ENCODE measurements at regions not wholly inside any gene's neighbourhood (a gene's known extent, or its start where the extent isn't known, plus 50 kb on each side); places are given as distances from the start of the nearest gene placed in this dataset.

GRCh38 chr14:62071039-62071438 is 308.8 kb downstream of the SNAPC1 start:
- Histone ChIP-seq H3K36me3 (replicated peaks in 1 of 2; ENCODE audit: control insufficient read depth in 1 of 2, insufficient read depth in 2 of 2, low read length in 2 of 2) (no peaks in the 10 kb centered on the region), H2AFZ (ENCODE audit: low read length) (no peak overlapping the region), H3K9me3 (ENCODE audit: low read length) (no peaks in the 10 kb centered on the region), H3K27me3 (ENCODE audit: control insufficient read depth in 1 of 2, insufficient read depth in 2 of 2, low read length in 2 of 2) (peaks cover 0 to 3% of the 10 kb centered on the region in 2 experiments; a peak in 1 of 5 replicates), H3K4me3 (replicated peaks in 1 of 3; ENCODE audit: insufficient read depth in 1 of 3, low read depth in 2 of 3, low read length in 3 of 3) (no peak overlapping the region), H3K4me2 (ENCODE audit: low read depth, low read length) (no peak overlapping the region), H3K4me1 (ENCODE audit: insufficient read depth, low read length) (no peaks in the 10 kb centered on the region), H3K27ac (ENCODE audit: extremely low read length, insufficient read depth, low read length) (no peak overlapping the region), H3K79me2 (ENCODE audit: insufficient read depth, low read length) (no peaks in the 10 kb centered on the region), H3K9ac (ENCODE audit: insufficient read depth, low read depth, low read length) (no peak overlapping the region), H4K20me1 (ENCODE audit: insufficient read depth, low read length) (no peaks in the 10 kb centered on the region)
- BruUV-seq (replicated peaks): no TSS peak
- CTCF ChIA-PET (ENCODE audit: low intra/inter-chr PET ratio, low total read pairs): no interaction called here
- POLR2A ChIA-PET: no interaction called here
- no peak for FAIRE-seq
- no peak for ATAC-seq
- DNase-seq (ENCODE audit: low spot score): no peak
- in situ Hi-C loops (cut with HindIII; ENCODE audit: extremely low pct_ligation_motif_present, low pct_unique_long_range_greater_than_20kb) (no loop called here), intact Hi-C loops (cut with micrococcal nuclease; ENCODE audit: unreplicated experiment) (no loop called here)
- 6% methylated on average over 2 of the region's 2 CpGs for WGBS (ENCODE audit: low lambda C conversion rate)
- TF ChIP-seq NONO (IDR thresholded peaks at IDR 0.05) (no peak), NONO (CRISPR knock-in tag; conservative IDR thresholded peaks at IDR 0.05) (no peak), ZNF451 (CRISPR knock-in tag; IDR thresholded peaks at IDR 0.05) (no peak), IRX3 (CRISPR knock-in tag; IDR thresholded peaks at IDR 0.05; ENCODE audit: borderline replicate concordance, low read depth) (no peak), UBTF (CRISPR knock-in tag; IDR thresholded peaks at IDR 0.05) (no peak), MED1 (CRISPR knock-in tag; IDR thresholded peaks at IDR 0.05) (no peak), RXRA (CRISPR knock-in tag; IDR thresholded peaks at IDR 0.05) (no peak), ZNF781 (CRISPR knock-in tag; IDR thresholded peaks at IDR 0.05; ENCODE audit: borderline replicate concordance, not compliant biosample characterization) (no peak), SALL1 (CRISPR knock-in tag; IDR thresholded peaks at IDR 0.05) (no peak), GTF2F1 (IDR thresholded peaks at IDR 0.05; ENCODE audit: low read length) (no peak), USF2 (IDR thresholded peaks at IDR 0.05; ENCODE audit: low read depth, low read length) (no peak), USF2 (CRISPR knock-in tag; IDR thresholded peaks at IDR 0.05; ENCODE audit: borderline replicate concordance) (no peak), TCF7 (IDR thresholded peaks at IDR 0.05; ENCODE audit: low read depth) (no peak), NR3C1 (CRISPR knock-in tag; IDR thresholded peaks at IDR 0.05) (no peak), ZMYM2 (CRISPR knock-in tag; IDR thresholded peaks at IDR 0.05) (no peak), KLF16 (CRISPR knock-in tag; IDR thresholded peaks at IDR 0.05) (no peak), MIXL1 (CRISPR knock-in tag; IDR thresholded peaks at IDR 0.05) (no peak)
- TF ChIP-seq, protein P1, sequence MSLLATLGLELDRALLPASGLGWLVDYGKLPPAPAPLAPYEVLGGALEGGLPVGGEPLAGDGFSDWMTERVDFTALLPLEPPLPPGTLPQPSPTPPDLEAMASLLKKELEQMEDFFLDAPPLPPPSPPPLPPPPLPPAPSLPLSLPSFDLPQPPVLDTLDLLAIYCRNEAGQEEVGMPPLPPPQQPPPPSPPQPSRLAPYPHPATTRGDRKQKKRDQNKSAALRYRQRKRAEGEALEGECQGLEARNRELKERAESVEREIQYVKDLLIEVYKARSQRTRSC (CRISPR knock-in tag; IDR thresholded peaks at IDR 0.05; ENCODE audit: low read depth): no peak
- TF ChIP-seq, protein P2, sequence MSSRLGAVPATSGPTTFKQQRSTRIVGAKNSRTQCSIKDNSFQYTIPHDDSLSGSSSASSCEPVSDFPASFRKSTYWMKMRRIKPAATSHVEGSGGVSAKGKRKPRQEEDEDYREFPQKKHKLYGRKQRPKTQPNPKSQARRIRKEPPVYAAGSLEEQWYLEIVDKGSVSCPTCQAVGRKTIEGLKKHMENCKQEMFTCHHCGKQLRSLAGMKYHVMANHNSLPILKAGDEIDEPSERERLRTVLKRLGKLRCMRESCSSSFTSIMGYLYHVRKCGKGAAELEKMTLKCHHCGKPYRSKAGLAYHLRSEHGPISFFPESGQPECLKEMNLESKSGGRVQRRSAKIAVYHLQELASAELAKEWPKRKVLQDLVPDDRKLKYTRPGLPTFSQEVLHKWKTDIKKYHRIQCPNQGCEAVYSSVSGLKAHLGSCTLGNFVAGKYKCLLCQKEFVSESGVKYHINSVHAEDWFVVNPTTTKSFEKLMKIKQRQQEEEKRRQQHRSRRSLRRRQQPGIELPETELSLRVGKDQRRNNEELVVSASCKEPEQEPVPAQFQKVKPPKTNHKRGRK (CRISPR knock-in tag; IDR thresholded peaks at IDR 0.05): no peak
- TF ChIP-seq, protein P3, sequence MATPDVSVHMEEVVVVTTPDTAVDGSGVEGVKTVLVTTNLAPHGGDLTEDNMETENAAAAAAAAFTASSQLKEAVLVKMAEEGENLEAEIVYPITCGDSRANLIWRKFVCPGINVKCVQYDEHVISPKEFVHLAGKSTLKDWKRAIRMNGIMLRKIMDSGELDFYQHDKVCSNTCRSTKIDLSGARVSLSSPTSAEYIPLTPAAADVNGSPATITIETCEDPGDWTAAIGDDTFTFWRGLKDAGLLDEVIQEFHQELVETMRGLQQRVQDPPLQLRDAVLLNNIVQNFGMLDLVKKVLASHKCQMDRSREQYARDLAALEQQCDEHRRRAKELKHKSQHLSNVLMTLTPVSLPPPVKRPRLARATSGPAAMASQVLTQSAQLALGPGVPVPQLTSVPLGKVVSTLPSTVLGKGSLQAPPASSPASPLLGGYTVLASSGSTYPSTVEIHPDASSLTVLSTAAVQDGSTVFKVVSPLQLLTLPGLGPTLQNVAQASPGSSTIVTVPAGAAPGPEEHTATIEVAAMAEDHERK (CRISPR knock-in tag; IDR thresholded peaks at IDR 0.05; ENCODE audit: low read depth): no peak

All from HepG2 (cell line).